Small intestine (tissue), 7 donors: ENCODE measurements at regions not wholly inside any gene's neighbourhood (a gene's known extent, or its start where the extent isn't known, plus 50 kb on each side); places are given as distances from the start of the nearest gene placed in this dataset.
A peak's percentile ranks its signal among the peaks of the same experiment; 100 is the strongest.

ENCODE experiments used
- DNase-seq, 2 donors: peaks; one replicate each; pipeline versions ENCODE4 v3.0.0 to v3.0.0-alpha.2; 2013
- FAIRE-seq: peaks from 2 replicates; lab custom pipeline; 2012; peaks lifted over from hg19 to GRCh38; lab: Jason Lieb, UNC
- H3K27ac ChIP-seq, 3 donors: one replicate each; pipeline ENCODE4 v1.5.1; 2013; ENCODE audit warnings: low read length in 2 of 3, mild to moderate bottlenecking in 2 of 3, control low read depth in 1 of 3, inconsistent platforms in 1 of 3, low read depth in 1 of 3, moderate library complexity in 1 of 3
- H3K27me3 ChIP-seq, 3 donors: one replicate each; pipeline ENCODE4 v1.6.1; 2013; ENCODE audit warnings: low read length in 3 of 3, inconsistent platforms in 1 of 3; ENCODE audit not compliant: control insufficient read depth in 3 of 3, insufficient read depth in 3 of 3
- H3K36me3 ChIP-seq, 3 donors: one replicate each; pipeline ENCODE4 v1.6.1; 2013; ENCODE audit warnings: low read length in 3 of 3, inconsistent platforms in 1 of 3, low read depth in 1 of 3, mild to moderate bottlenecking in 1 of 3, moderate library complexity in 1 of 3; ENCODE audit not compliant: control insufficient read depth in 3 of 3, insufficient read depth in 2 of 3
- H3K4me1 ChIP-seq, 3 donors: one replicate each; pipeline ENCODE4 v1.6.1; 2013; ENCODE audit warnings: low read length in 2 of 3, inconsistent platforms in 1 of 3, low read depth in 1 of 3, mild to moderate bottlenecking in 1 of 3, moderate library complexity in 1 of 3; ENCODE audit not compliant: control insufficient read depth in 3 of 3, insufficient read depth in 2 of 3
- H3K4me3 ChIP-seq, 3 donors: one replicate each; pipeline ENCODE4 v1.5.1; 2013; ENCODE audit warnings: low read length in 3 of 3, control low read depth in 1 of 3, inconsistent platforms in 1 of 3, low read depth in 1 of 3, mild to moderate bottlenecking in 1 of 3, moderate library complexity in 1 of 3
- H3K9me3 ChIP-seq, 2 donors: one replicate each; pipeline ENCODE4 v1.6.1; 2013; ENCODE audit warnings: low read depth in 1 of 2, low read length in 1 of 2; ENCODE audit not compliant: control insufficient read depth in 2 of 2, insufficient read depth in 1 of 2
- WGBS, 3 donors: extraction: QIAGEN DNeasy Blood & Tissue Kit; methylation state at CpG; one replicate each; pipeline ENCODE4 v1.1.7; 2013; 5-methylcytosine and 5-hydroxymethylcytosine counted together
- donor health status: healthy with polysubstance abuse.
- donor health status: control.
- donor health status: control.
- donor health status: Bipolar disorder and iron deficiency.
- donor health status: healthy.

DNA sequence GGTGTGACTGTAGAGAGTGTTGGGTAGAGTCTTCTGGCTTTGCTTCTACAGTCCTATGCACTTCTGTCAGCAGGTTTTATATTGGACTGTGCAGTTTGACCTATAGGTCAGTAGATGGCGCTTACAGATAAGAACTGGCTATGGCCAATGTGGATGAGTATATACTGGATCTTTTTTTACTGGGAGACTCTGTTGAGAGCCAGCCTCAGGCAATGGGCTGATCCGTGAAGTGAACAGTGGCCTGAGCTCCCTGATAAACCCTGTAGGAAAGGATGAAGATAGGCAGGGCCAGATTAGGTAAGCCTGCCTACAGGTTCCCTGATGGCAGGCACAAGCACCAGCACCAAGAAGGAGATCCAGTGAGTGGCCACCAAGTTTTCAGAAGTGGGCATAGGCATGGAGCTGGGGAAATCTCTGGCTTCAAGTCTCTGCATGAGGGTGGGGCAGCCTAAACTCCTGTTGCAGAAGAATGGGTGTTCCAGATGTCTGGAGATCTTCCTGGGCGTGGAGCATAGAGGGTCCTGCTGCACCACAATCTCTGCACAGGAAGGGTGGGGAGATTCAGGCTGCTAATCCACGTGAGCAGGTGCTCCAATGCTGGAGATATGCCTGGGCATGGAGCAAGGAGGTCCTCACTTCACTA lies 326.0 kb upstream of the SGO1 start:
- DNase-seq = peak; percentile 55 to 71
- no peak for FAIRE-seq

DNA sequence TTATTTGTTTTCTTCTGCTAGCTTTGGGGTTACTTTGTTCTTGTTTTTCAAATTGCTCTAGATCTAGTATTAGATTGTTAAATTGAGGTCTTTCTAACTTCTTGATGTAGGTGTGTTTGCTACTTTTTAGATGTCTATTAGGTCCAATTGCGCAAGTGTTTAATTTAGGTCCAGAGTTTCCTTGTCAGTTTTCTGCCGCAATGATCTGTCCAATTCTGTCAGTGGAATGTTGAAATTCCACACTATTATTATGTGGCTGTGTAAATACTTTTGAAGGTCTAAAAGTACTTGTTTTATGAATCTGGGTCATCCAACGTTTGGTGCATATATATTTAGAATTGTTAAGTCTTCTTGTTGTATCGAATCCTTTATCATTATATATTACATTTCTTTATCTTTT lies 324.4 kb upstream of the SGO1 start:
- WGBS, 3 donors = 43 to 56% (median 46%) methylated on average over 4 of the region's 4 CpGs
- Histone ChIP-seq H3K9me3 (peaks cover 0 to 7% of the 10 kb centered on the region in 2 donors), H3K27me3 (no peaks in the 10 kb centered on the region), H3K36me3 (no peaks in the 10 kb centered on the region), H3K4me1 (no peaks in the 10 kb centered on the region), H3K27ac (no peak overlapping the region), H3K4me3 (no peak overlapping the region)
- DNase-seq (no peak), FAIRE-seq (no peak)

More for the DNA sequence above, 326.0 kb upstream of the SGO1 start:
- Histone ChIP-seq H3K27ac (no peak overlapping the region), H3K4me3 (no peak overlapping the region), H3K36me3 (no peaks in the 10 kb centered on the region), H3K27me3 (no peaks in the 10 kb centered on the region), H3K9me3 (peaks cover 0 to 7% of the 10 kb centered on the region in 2 donors), H3K4me1 (no peaks in the 10 kb centered on the region)
- WGBS, 3 donors = 36 to 51% (median 41%) methylated on average over 4 of the region's 4 CpGs

DNA sequence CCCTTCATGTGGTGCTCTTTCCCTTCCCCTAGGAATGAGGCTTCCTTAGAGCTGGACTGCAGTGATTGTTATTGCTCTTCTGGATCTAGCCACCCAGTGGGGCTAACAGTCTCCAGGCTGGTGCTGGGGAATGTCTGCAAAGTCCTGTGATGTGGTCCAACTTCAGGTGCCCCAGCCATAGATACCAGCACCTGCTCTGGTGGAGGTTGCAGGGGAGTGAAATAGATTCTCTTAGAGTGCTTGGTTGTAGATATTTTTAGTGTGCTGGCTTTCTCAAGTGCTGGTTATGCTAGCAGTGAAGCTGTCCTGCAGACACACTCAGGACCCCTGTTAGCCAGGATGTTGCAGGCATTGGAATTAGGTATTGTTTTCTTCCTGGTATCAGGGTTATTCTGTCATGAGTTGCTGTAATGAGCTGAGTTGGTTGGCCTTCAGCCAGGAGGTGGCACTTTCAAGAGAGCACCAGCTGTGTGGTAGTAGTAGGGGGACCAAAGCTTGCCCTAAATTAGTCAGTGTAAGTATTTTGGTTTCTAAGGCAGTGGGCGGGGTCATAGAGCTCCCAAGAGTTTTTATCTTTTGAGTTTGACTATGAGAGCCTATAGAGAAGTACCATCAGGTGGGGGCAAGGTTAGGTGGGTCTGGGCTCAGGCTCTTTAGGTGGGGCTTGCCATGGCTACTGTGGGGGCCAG lies 317.5 kb upstream of the SGO1 start:
- DNase-seq (peak in 1 of 2 donors; percentile 6), FAIRE-seq (no peak)
- 63 to 78% (median 77%) methylated on average over 1 of the region's 1 CpG for WGBS, 3 donors
- Histone ChIP-seq H3K27ac (no peak overlapping the region), H3K4me1 (no peaks in the 10 kb centered on the region), H3K9me3 (no peaks in the 10 kb centered on the region), H3K27me3 (no peaks in the 10 kb centered on the region), H3K4me3 (no peak overlapping the region), H3K36me3 (no peaks in the 10 kb centered on the region)

DNA sequence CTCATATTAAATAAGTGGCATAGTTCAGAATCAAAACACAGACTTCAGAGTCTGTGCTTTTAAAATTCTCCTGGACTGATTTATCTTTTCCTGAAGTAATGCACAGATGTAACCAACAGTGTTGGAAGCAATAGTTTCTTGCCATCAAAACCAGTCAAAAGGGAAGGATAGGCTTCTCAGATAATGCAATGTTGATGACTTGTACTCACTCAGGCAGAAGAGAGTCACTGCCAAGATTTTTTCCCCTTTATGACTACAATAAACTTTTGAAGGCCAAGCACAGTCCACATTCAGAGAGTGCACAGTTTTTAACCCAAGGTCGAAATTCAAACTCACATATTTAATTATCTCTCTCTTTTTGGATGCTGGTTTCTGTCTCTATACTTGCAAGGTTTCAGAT lies 305.0 kb upstream of the SGO1 start:
- FAIRE-seq = no peak
- WGBS, 3 donors = 6 to 42% (median 32%) methylated on average over 1 of the region's 1 CpG

DNA sequence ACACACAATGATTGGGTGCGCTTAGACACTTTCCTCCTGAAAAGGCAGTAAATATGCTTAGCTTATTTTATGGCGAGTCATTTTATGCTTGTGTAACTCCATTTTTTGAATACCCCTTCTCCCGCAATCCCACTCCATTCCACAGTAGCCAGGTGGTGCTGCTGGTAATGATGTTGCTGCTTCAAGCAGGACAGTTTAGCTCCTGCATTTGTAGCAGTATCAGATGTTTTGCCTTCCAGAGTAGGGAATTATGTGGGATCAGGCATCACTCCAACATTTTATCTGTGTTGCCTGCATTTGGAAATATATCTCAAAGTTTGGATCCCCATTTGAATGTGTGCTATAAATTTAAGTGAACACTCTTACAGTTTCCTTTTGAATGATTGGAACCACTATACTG lies 302.1 kb upstream of the SGO1 start:
- DNase-seq = no peak
- Histone ChIP-seq H3K36me3 (no peaks in the 10 kb centered on the region), H3K27ac (no peak overlapping the region), H3K4me3 (no peak overlapping the region), H3K4me1 (no peaks in the 10 kb centered on the region), H3K27me3 (no peaks in the 10 kb centered on the region), H3K9me3 (peaks cover 0 to 4% of the 10 kb centered on the region in 2 donors)
- FAIRE-seq = no peak
- 89 to 94% (median 93%) methylated on average over 3 of the region's 3 CpGs for WGBS, 3 donors

More for the DNA sequence above, 305.0 kb upstream of the SGO1 start:
- Histone ChIP-seq H3K36me3 (no peaks in the 10 kb centered on the region), H3K27ac (no peak overlapping the region), H3K4me3 (no peak overlapping the region), H3K27me3 (no peaks in the 10 kb centered on the region), H3K4me1 (no peaks in the 10 kb centered on the region), H3K9me3 (peaks cover 0 to 10% of the 10 kb centered on the region in 2 donors)
- peak; percentile 5 to 59 for DNase-seq

DNA sequence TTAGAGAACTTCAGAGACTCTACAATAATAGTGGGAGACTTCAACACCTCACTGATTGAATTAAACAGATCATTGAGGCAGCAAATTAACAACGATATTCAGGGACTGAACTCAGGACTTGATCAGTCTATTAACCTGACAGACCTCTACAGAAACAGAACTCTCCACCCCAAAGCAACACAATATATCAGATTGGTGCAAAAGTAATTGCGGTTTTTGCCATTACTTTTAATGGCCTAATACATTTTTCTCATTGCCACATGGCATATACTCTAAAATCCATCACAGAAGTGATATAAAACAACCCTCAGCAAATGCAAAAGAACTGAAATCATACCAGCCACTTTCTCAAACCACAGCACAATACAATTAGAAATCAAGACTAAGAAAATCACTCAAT lies 298.1 kb upstream of the SGO1 start:
- 64 to 82% (median 71%) methylated on average over 2 of the region's 2 CpGs for WGBS, 3 donors
- no peak overlapping the region for H3K4me3 ChIP-seq
- no peaks in the 10 kb centered on the region for H3K4me1 ChIP-seq
- FAIRE-seq (no peak), DNase-seq (no peak)
- H3K9me3 ChIP-seq = peaks cover 0 to 14% of the 10 kb centered on the region in 2 donors
- H3K36me3 ChIP-seq = no peaks in the 10 kb centered on the region
- H3K27me3 ChIP-seq = no peaks in the 10 kb centered on the region
- no peak overlapping the region for H3K27ac ChIP-seq

DNA sequence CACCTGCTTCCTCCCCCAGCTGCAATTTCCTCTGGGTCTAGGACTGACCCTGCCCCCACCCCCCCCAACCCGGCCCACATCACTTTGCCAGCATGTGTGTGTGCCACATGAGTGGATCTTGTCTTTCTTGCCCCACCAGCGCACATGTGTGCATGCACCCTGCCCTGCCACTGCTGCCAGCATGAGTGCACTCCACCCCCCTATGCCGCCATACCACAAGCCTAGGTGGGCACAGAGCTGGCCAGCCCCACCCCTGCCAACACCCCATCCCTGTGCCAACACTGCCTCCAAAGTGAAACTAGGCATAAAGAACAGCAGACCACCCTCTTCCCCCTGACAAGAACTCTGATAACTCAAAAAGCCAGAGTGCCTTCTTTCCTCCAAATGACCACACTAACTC lies 296.3 kb upstream of the SGO1 start:
- Histone ChIP-seq H3K4me3 (no peak overlapping the region), H3K27me3 (no peaks in the 10 kb centered on the region), H3K4me1 (no peaks in the 10 kb centered on the region), H3K36me3 (no peaks in the 10 kb centered on the region), H3K9me3 (peaks cover 0 to 14% of the 10 kb centered on the region in 2 donors), H3K27ac (no peak overlapping the region)
- 87 to 97% (median 94%) methylated on average over 3 of the region's 3 CpGs for WGBS, 3 donors
- DNase-seq (no peak), FAIRE-seq (no peak)

DNA sequence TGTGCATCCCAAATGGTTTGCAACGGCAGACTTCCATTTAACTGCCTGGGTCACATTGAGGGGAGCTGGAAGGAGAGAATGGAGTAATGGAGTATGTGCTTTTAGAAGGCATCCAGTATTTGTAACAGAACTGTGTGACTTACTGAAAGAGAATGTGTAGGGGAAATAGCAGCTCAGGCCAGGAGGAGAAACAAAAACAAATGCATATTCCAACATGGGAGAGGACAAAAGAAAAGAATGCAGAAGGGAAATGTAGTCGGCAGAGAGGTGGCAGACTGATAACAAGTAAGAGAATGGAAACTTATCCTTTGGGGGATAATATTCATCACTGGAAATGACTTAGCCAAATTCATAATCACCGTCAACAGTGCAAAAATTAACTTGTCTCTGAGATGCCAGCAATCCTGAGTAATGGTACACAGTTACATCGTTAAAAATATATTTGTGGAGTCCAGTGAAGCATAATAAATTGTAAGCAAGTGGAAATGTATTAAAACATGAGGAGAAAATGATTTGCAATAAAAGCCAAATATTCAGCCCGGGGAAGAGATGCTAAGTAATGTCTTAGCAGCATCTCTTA lies 294.9 kb upstream of the SGO1 start:
- H3K9me3 ChIP-seq = peaks cover 0 to 14% of the 10 kb centered on the region in 2 donors
- no peak overlapping the region for H3K4me3 ChIP-seq
- no peaks in the 10 kb centered on the region for H3K36me3 ChIP-seq
- no peak overlapping the region for H3K27ac ChIP-seq
- FAIRE-seq = no peak
- no peaks in the 10 kb centered on the region for H3K4me1 ChIP-seq
- no peak for DNase-seq
- no peaks in the 10 kb centered on the region for H3K27me3 ChIP-seq
- 60 to 82% (median 67%) methylated on average over 5 of the region's 5 CpGs for WGBS, 3 donors
